Natural killer cell (primary cell): ENCODE measurements at regions not wholly inside any gene's neighbourhood (a gene's known extent, or its start where the extent isn't known, plus 50 kb on each side); places are given as distances from the start of the nearest gene placed in this dataset.
"Not testable (repeated sequence)": the region's sequence is repeated elsewhere in the genome, so short reads cannot be mapped to it uniquely, and the experiment has no call there.

Experiments used
- ATAC-seq, 3 donors: fragments of 150-1000 bp in 2 of 3; fragments of 200-7000 bp in 1 of 3; cut with Tn5 transposase; 1 replicate in 1 of 3; 2 replicates in 2 of 3; pipeline ENCODE4 v1.10.0; 2021; ENCODE audit warnings: mild to moderate bottlenecking in 2 of 3, moderate library complexity in 2 of 3
- DNase-seq, 2 donors: peaks; one replicate each; pipeline versions ENCODE4 v3.0.0 to v3.0.0-alpha.2; 2013 to 2021; ENCODE audit warnings: mixed read lengths in 1 of 2
- H3K27ac ChIP-seq: one replicate; pipeline ENCODE4 v1.5.1; 2013; ENCODE audit warnings: mild to moderate bottlenecking, low read length
- H3K27me3 ChIP-seq: one replicate; pipeline ENCODE4 v1.6.1; 2013; ENCODE audit warnings: low read length; ENCODE audit not compliant: control insufficient read depth, insufficient read depth
- H3K36me3 ChIP-seq: one replicate; pipeline ENCODE4 v1.6.1; 2013; ENCODE audit warnings: low read length; ENCODE audit not compliant: control insufficient read depth, insufficient read depth
- H3K4me1 ChIP-seq: one replicate; pipeline ENCODE4 v1.6.1; 2013; ENCODE audit warnings: low read length; ENCODE audit not compliant: control insufficient read depth, insufficient read depth
- H3K4me3 ChIP-seq: one replicate; pipeline ENCODE4 v1.5.1; 2013; ENCODE audit warnings: low read length
- H3K9me3 ChIP-seq: one replicate; pipeline ENCODE4 v1.6.1; 2013; ENCODE audit warnings: low read length; ENCODE audit not compliant: control insufficient read depth, insufficient read depth
- H3K27ac Mint-ChIP-seq, 2 donors: one replicate each; pipeline ENCODE4 v1.8.0; 2022; ENCODE audit warnings: mild to moderate bottlenecking in 2 of 2, mixed read lengths in 2 of 2, moderate library complexity in 1 of 2
- H3K27me3 Mint-ChIP-seq, 2 donors: one replicate each; pipeline ENCODE4 v1.8.0; 2022; ENCODE audit warnings: low read depth in 2 of 2, mixed read lengths in 2 of 2
- H3K36me3 Mint-ChIP-seq: one replicate; pipeline ENCODE4 v1.8.0; 2022; ENCODE audit warnings: mixed read lengths
- H3K4me1 Mint-ChIP-seq, 2 donors: one replicate each; pipeline ENCODE4 v1.8.0; 2022; ENCODE audit warnings: mixed read lengths in 2 of 2
- H3K4me3 Mint-ChIP-seq: one replicate; pipeline ENCODE4 v1.8.0; 2022; ENCODE audit warnings: mild to moderate bottlenecking, moderate library complexity, mixed read lengths
- H3K9me3 Mint-ChIP-seq, 2 donors: one replicate each; pipeline ENCODE4 v1.8.0; 2022; ENCODE audit warnings: mixed read lengths in 2 of 2
- WGBS: methylation state at CpG from one replicate; pipeline ENCODE4 v1.1.7; 2013; ENCODE audit warnings: missing lambda C conversion rate; ENCODE audit not compliant: insufficient coverage; 5-methylcytosine and 5-hydroxymethylcytosine counted together
- intact Hi-C: fragments of 100-400 bp; cut with micrococcal nuclease; formaldehyde crosslinking; loops from one replicate; pipeline ENCODE4 v1.14.2; 2022

DNA sequence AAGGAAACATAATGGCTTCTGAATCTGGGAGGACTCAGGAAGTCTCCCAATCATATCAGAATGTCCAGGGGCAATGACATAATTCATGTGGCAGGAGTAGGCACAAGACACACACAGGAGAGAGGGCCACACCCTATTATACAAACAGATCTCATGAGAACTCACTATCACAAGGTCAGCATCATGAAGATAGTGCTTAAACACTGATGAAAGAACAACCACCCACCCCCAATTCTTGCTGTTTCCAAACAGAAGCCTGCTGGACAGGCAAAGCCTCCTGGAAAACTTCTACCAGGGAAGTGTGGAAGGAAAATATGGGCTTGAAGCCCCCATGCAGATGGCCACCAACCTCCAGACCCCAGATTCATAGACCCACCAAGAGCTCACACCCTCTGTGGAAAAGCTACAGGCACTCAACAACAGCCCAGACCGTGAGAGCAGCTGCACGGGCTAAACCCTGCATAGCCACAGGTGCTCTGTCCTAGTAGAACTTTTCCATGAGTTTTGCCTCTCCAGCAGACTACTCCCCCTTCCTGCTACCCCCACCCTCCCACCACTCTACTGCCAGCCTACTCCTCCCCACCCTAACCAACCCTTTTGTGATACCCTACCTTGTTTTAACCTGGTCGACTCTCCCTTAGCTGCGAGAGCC, 287.1 kb downstream of the POTED start:
- 73% methylated on average over 4 of the region's 4 CpGs for WGBS
- intact Hi-C loops, H3K4me1 ChIP-seq, H3K9me3 ChIP-seq, H3K27me3 Mint-ChIP-seq, H3K36me3 ChIP-seq, DNase-seq, H3K4me3 Mint-ChIP-seq, ATAC-seq, H3K27me3 ChIP-seq, H3K36me3 Mint-ChIP-seq, H3K4me3 ChIP-seq, H3K27ac ChIP-seq: not testable (repeated sequence)
- Mint-ChIP-seq H3K27ac (peak overlapping the region; percentile 56), H3K9me3 (peaks cover 0 to 10% of the 10 kb centered on the region in 2 donors), H3K4me1 (peaks cover 10 to 48% of the 10 kb centered on the region in 2 donors)

GRCh38 chr21:13893617-13894016, 284.0 kb downstream of the POTED start:
- H3K36me3 Mint-ChIP-seq, H3K27ac ChIP-seq, H3K9me3 ChIP-seq, H3K4me3 ChIP-seq, ATAC-seq, H3K36me3 ChIP-seq, H3K4me3 Mint-ChIP-seq, H3K9me3 Mint-ChIP-seq, DNase-seq, H3K27me3 ChIP-seq, H3K4me1 ChIP-seq, H3K27me3 Mint-ChIP-seq, intact Hi-C loops: not testable (repeated sequence)
- H3K4me1 Mint-ChIP-seq: peaks cover 10 to 42% of the 10 kb centered on the region in 2 donors
- WGBS: 76% methylated on average over 2 of the region's 2 CpGs
- peak overlapping the region; percentile 15 to 27 for H3K27ac Mint-ChIP-seq

DNA sequence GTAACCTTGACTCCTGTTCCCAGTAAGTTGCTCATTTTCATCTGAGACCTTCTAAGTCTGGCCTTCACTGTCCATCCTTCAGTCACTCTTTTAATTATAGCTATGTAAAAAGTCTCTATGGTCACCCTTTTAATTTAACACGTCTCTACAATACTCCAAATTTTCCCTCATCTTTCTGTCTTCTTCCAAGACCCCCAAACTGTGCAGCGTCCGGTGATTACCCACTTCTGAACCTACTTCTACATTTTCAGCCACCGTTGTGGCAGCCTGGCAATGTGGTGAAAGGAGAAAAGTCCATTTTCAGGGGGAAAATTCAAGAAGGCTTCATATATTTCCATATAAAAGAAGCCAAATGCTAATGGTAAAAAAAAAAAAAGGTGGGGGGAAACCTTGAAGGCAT, 283.4 kb downstream of the POTED start:
- peaks cover 10 to 42% of the 10 kb centered on the region in 2 donors for H3K4me1 Mint-ChIP-seq
- H3K4me1 ChIP-seq, H3K36me3 ChIP-seq, H3K4me3 Mint-ChIP-seq, H3K9me3 ChIP-seq, H3K36me3 Mint-ChIP-seq, H3K4me3 ChIP-seq, intact Hi-C loops, H3K27me3 ChIP-seq, H3K27ac ChIP-seq, ATAC-seq, H3K27ac Mint-ChIP-seq, H3K9me3 Mint-ChIP-seq, H3K27me3 Mint-ChIP-seq, DNase-seq: not testable (repeated sequence)
- WGBS: no CpG with 5 or more reads among the region's 4 CpGs

DNA sequence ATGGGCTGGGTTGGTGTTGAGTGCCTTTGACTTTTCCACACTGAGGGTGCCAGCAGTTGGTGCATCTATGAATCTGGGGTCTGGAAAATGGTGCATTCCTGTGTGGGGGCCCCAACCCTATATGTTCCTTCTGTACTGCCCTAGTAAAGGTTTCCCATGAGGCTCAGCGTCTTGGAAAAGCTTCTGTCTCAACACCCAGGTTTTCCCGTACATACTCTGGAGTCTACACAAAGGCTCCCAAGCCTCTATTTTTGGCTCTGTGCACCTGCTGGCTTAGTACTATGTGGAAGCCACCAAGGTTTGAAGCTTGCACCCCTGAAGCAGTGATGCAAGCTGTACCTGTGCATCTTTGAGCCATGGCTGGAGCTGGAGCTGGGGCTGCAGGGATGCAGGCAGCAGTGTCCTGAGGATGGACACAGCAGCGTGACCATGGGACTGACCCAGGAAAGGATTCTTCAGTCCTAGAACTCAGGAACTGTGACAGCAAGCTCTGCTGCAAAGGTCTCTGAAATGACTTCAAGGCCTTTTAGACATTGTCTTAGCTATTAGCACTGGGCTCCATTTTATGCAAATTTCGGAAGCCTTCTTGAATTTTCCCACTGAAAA, 282.7 kb downstream of the POTED start:
- ATAC-seq, H3K27me3 Mint-ChIP-seq, H3K4me3 Mint-ChIP-seq, H3K4me1 ChIP-seq, intact Hi-C loops, H3K36me3 Mint-ChIP-seq, H3K36me3 ChIP-seq, H3K27ac Mint-ChIP-seq, H3K27ac ChIP-seq, H3K4me3 ChIP-seq, DNase-seq, H3K27me3 ChIP-seq, H3K9me3 ChIP-seq: not testable (repeated sequence)
- Mint-ChIP-seq H3K9me3 (peaks cover 0 to 11% of the 10 kb centered on the region in 2 donors), H3K4me1 (peaks cover 10 to 35% of the 10 kb centered on the region in 2 donors)
- 78% methylated on average over 4 of the region's 4 CpGs for WGBS

- H3K4me1 ChIP-seq, H3K4me3 ChIP-seq, H3K36me3 ChIP-seq, H3K27ac ChIP-seq, DNase-seq, intact Hi-C loops, H3K27me3 Mint-ChIP-seq, H3K9me3 ChIP-seq, ATAC-seq, H3K4me3 Mint-ChIP-seq, H3K27ac Mint-ChIP-seq, H3K27me3 ChIP-seq, H3K36me3 Mint-ChIP-seq: not testable (repeated sequence)
- Mint-ChIP-seq H3K4me1 (peaks cover 3 to 28% of the 10 kb centered on the region in 2 donors), H3K9me3 (peaks cover 4 to 15% of the 10 kb centered on the region in 2 donors)
- WGBS: 84% methylated on average over 7 of the region's 7 CpGs
These were observed 279.6 kb downstream of the POTED start for GRCh38 chr21:13889176-13889575.

GRCh38 chr21:13883641-13884395, 274.2 kb downstream of the POTED start:
- peaks cover 0 to 17% of the 10 kb centered on the region in 2 donors for H3K4me1 Mint-ChIP-seq
- peak overlapping the region; percentile 14 to 33 for H3K27ac Mint-ChIP-seq
- DNase-seq, H3K9me3 ChIP-seq, H3K4me1 ChIP-seq, ATAC-seq, H3K27me3 Mint-ChIP-seq, H3K36me3 ChIP-seq, H3K27me3 ChIP-seq, intact Hi-C loops, H3K4me3 ChIP-seq, H3K36me3 Mint-ChIP-seq, H3K27ac ChIP-seq: not testable (repeated sequence)
- H3K9me3 Mint-ChIP-seq: peaks cover 5 to 18% of the 10 kb centered on the region in 2 donors
- peak overlapping the region; percentile 7 for H3K4me3 Mint-ChIP-seq
- 74% methylated on average over 2 of the region's 2 CpGs for WGBS

- ATAC-seq, H3K4me3 Mint-ChIP-seq, H3K36me3 Mint-ChIP-seq, H3K27me3 Mint-ChIP-seq, H3K4me3 ChIP-seq, H3K27me3 ChIP-seq, intact Hi-C loops, DNase-seq, H3K36me3 ChIP-seq, H3K9me3 ChIP-seq, H3K4me1 ChIP-seq, H3K27ac ChIP-seq: not testable (repeated sequence)
- Mint-ChIP-seq H3K27ac (peak overlapping the region in 1 of 2 donors; percentile 13), H3K9me3 (peaks cover 0 to 16% of the 10 kb centered on the region in 2 donors), H3K4me1 (peaks cover 20 to 32% of the 10 kb centered on the region in 2 donors)
- WGBS: 94% methylated on average over 4 of the region's 4 CpGs
These were observed 267.9 kb downstream of the POTED start for GRCh38 chr21:13877503-13877902.
